HCT116 (cell line): ENCODE measurements at regions not wholly inside any gene's neighbourhood (a gene's known extent, or its start where the extent isn't known, plus 50 kb on each side); places are given as distances from the start of the nearest gene placed in this dataset.

Experiments
- CEBPB ChIP-seq: IDR thresholded peaks from 2 replicates; pipeline ENCODE4 v1.6.1; 2012; ENCODE audit warnings: low read depth
- FOSL1 ChIP-seq: IDR thresholded peaks from 2 replicates; pipeline ENCODE4 v1.6.1; 2012; ENCODE audit warnings: low read depth
- POLR2A ChIP-seq: IDR thresholded peaks from 2 replicates; pipeline ENCODE4 v1.7.0; 2011; ENCODE audit warnings: borderline replicate concordance; ENCODE audit not compliant: insufficient read depth, insufficient read length; ENCODE audit errors: extremely low read depth
- POLR2AphosphoS5 ChIP-seq: IDR thresholded peaks from 2 replicates; pipeline ENCODE4 v1.6.1; 2011; ENCODE audit warnings: mild to moderate bottlenecking, low read depth, low read length, moderate library complexity
- RAD21 ChIP-seq: IDR thresholded peaks from 2 replicates; pipeline ENCODE4 v1.6.1; 2012; ENCODE audit warnings: low read depth, mild to moderate bottlenecking
- SP1 ChIP-seq: IDR thresholded peaks from 2 replicates; pipeline ENCODE4 v1.6.1; 2012; ENCODE audit warnings: low read depth
- YY1 ChIP-seq: IDR thresholded peaks from 2 replicates; pipeline ENCODE4 v1.6.1; 2011; ENCODE audit warnings: low read length, low read depth, moderate library complexity, mild to moderate bottlenecking; ENCODE audit not compliant: insufficient replicate concordance; ENCODE audit errors: extremely low read depth
- ZNF274 ChIP-seq: fragments of 200-500 bp; sonication (Bioruptor generic); IDR thresholded peaks from 2 replicates; pipeline ENCODE4 v1.6.1; 2014; ENCODE audit warnings: mild to moderate bottlenecking, low read depth, low read length, inconsistent platforms
- TF ChIP-seq, protein P1 (sequence below), 3 experiments: fragments of 200-600 bp in 1 of 3; sonication (generic) in 1 of 3; IDR thresholded peaks in 2 of 3; conservative IDR thresholded peaks in 1 of 3; 2 replicates each; pipeline ENCODE4 v1.5.1; 2012 to 2017; ENCODE audit warnings: low read depth in 2 of 3, low read length in 2 of 3, antibody characterized with exemption in 1 of 3, borderline replicate concordance in 1 of 3, control low read depth in 1 of 3, mild to moderate bottlenecking in 1 of 3, mixed read lengths in 1 of 3, mixed run types in 1 of 3, moderate library complexity in 1 of 3; ENCODE audit not compliant: insufficient read depth in 1 of 3
- TF ChIP-seq, protein P2 (sequence below): IDR thresholded peaks from 2 replicates; pipeline ENCODE4 v1.6.1; 2012; ENCODE audit warnings: low read depth

DNA sequence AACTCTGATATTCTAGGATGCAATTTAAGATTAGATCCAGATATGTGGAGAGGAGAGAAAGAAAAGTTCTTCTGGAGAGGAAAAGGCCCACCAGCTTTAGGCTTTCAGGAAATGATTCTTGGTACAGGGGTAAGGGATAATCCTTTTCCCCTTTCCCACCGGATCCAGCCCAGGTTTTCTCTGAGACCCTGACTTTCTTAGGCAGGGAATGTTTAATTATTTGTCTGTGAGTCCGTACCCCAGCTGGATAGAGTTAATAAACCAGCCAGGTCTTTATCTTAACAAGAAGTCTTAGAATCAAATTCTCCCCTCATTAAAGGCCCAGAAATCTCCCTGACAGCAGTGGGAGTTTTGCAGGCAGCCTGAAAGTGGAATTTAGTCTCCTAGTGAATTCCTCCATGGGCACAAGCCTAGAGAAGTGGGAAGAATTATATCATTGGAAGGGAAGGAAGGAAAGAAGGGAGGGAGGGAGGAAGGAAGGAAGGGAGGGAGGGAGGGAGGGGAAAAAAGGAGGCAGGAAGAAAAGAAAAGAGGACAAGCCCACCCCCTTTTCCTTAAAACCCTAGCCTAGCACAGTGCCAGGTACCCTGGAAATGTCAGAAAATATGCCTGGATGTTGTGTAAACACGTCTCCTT is 189.0 kb downstream of the PLPP3 start:
- no peak for TF ChIP-seq CEBPB
- TF ChIP-seq, protein P1, sequence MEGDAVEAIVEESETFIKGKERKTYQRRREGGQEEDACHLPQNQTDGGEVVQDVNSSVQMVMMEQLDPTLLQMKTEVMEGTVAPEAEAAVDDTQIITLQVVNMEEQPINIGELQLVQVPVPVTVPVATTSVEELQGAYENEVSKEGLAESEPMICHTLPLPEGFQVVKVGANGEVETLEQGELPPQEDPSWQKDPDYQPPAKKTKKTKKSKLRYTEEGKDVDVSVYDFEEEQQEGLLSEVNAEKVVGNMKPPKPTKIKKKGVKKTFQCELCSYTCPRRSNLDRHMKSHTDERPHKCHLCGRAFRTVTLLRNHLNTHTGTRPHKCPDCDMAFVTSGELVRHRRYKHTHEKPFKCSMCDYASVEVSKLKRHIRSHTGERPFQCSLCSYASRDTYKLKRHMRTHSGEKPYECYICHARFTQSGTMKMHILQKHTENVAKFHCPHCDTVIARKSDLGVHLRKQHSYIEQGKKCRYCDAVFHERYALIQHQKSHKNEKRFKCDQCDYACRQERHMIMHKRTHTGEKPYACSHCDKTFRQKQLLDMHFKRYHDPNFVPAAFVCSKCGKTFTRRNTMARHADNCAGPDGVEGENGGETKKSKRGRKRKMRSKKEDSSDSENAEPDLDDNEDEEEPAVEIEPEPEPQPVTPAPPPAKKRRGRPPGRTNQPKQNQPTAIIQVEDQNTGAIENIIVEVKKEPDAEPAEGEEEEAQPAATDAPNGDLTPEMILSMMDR (IDR thresholded peaks at IDR 0.05 in 2 of 3, conservative IDR thresholded peaks at IDR 0.05 in 1 of 3; ENCODE audit: borderline replicate concordance in 1 of 3, insufficient read depth in 1 of 3, low read depth in 2 of 3, low read length in 2 of 3) = no peak
- no peak for TF ChIP-seq YY1
- TF ChIP-seq, protein P2, sequence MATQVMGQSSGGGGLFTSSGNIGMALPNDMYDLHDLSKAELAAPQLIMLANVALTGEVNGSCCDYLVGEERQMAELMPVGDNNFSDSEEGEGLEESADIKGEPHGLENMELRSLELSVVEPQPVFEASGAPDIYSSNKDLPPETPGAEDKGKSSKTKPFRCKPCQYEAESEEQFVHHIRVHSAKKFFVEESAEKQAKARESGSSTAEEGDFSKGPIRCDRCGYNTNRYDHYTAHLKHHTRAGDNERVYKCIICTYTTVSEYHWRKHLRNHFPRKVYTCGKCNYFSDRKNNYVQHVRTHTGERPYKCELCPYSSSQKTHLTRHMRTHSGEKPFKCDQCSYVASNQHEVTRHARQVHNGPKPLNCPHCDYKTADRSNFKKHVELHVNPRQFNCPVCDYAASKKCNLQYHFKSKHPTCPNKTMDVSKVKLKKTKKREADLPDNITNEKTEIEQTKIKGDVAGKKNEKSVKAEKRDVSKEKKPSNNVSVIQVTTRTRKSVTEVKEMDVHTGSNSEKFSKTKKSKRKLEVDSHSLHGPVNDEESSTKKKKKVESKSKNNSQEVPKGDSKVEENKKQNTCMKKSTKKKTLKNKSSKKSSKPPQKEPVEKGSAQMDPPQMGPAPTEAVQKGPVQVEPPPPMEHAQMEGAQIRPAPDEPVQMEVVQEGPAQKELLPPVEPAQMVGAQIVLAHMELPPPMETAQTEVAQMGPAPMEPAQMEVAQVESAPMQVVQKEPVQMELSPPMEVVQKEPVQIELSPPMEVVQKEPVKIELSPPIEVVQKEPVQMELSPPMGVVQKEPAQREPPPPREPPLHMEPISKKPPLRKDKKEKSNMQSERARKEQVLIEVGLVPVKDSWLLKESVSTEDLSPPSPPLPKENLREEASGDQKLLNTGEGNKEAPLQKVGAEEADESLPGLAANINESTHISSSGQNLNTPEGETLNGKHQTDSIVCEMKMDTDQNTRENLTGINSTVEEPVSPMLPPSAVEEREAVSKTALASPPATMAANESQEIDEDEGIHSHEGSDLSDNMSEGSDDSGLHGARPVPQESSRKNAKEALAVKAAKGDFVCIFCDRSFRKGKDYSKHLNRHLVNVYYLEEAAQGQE = no peak
- no peak for TF ChIP-seq SP1
- TF ChIP-seq RAD21 = no peak
- no peak for TF ChIP-seq POLR2A
- TF ChIP-seq POLR2AphosphoS5 = no peak
- TF ChIP-seq ZNF274 = no peak
- TF ChIP-seq FOSL1 = no peak
